Activated T-helper 9 cell treated with anti-CD3 and anti-CD28 coated beads, Interleukin-2, amount 50 U/mL, for 16 hours (primary cell): ENCODE measurements at regions not wholly inside any gene's neighbourhood (a gene's known extent, or its start where the extent isn't known, plus 50 kb on each side); places are given as distances from the start of the nearest gene placed in this dataset.

Experiments
- DNase-seq: peaks from one replicate; pipeline ENCODE4 v3.0.0-alpha.2; 2020; ENCODE audit warnings: low read depth

GRCh38 chr4:178789279-178789678 lies 1347.0 kb upstream of the AGA start:
- DNase-seq: no peak

- DNase-seq: no peak
Observed at GRCh38 chr4:178799204-178799603, 1357.0 kb upstream of the AGA start.

DNA sequence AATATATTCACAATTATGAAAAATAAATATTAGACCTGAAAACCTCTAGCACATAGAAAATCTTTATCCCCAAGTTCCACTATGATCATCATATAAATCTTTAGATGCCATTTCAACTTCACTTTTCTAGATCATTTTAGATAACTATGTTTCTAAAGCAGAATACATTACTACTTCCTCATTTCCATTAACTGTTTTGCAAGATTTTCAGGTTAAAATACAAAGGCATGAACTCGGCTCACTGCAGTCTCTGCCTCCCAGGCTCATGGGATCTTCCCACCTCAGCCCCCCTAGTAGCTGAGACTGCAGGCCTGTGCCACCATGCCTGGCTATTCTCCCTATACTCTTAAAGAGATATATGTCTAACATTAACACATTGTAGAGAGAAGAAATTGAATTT lies 1365.9 kb upstream of the AGA start:
- no peak for DNase-seq

- no peak for DNase-seq
Observed at GRCh38 chr4:178809921-178810320, 1367.7 kb upstream of the AGA start.

DNA sequence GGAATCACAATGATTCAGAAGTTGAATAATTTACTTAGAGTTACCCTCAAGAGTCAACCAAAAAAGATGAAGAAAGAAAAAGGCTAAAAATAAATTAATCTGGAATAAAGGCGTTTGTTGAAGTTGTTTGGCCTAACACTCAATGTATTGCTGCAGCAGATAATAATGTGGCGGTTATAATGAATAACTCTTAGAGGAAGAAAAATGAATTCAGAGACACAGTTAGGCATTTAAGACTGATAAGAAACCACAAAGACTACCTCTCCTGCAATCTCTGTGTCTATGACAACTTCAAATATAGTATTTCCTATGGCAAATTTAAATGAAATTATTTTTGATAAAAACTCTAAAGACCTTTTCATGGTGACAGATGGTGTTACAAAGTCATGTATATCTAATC lies 1369.1 kb upstream of the AGA start:
- no peak for DNase-seq

- DNase-seq: no peak
Observed at GRCh38 chr4:178812866-178813265, 1370.6 kb upstream of the AGA start.

- DNase-seq: no peak
Observed at GRCh38 chr4:178814908-178815307, 1372.7 kb upstream of the AGA start.

- no peak for DNase-seq
Observed at GRCh38 chr4:178823673-178824295, 1381.5 kb upstream of the AGA start.

- no peak for DNase-seq
Observed at GRCh38 chr4:178836865-178837264, 1394.6 kb upstream of the AGA start.

DNA sequence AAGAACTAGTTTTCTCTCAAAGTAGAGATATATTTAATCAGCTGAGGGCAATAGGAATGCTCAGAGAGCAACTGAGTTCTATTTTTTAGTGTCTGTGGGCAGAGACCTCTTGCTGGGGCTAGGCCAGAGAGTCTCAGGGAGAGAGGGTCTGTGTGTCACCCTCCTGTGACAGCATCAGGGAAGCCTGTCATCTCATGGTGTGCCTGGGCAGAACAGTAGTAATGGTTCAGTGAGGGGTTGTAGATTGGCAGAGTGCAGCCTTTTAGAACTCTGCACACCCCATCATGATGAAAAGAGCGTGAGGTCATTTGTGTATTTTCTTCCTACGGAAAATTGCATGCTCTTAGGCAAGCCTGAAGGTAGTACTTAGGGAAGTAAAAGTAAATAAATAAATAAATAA lies 1396.5 kb upstream of the AGA start:
- DNase-seq: no peak

DNA sequence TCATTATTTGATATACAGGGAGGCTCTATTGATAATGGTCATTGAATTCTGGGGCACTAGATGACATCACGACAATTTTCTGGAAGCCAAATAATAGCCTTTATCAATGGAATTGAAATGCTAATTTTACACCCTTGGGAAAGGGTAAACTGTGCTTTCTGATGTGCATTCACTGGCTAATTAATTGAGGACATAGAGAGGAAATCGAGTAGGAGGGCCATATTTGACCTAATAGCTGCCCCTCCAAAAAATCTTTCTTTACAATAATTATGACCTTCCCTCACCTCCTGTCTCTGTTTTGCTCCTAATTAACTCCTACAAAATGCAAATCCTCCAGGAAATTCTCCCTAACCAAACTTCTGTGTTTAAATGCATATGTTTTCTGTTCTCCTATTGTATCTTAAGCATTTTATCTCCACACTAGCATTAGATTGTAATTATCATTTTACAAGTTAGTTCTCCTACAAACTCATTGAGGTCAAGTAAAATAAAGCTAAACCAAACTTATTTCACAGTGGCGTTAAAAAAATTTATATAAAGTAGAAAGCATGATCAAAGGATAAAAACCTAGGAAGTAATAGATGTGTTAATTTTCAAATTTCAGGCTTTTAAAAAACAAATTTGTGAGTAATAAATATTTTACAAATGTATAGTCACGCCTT lies 1414.0 kb upstream of the AGA start:
- no peak for DNase-seq

DNA sequence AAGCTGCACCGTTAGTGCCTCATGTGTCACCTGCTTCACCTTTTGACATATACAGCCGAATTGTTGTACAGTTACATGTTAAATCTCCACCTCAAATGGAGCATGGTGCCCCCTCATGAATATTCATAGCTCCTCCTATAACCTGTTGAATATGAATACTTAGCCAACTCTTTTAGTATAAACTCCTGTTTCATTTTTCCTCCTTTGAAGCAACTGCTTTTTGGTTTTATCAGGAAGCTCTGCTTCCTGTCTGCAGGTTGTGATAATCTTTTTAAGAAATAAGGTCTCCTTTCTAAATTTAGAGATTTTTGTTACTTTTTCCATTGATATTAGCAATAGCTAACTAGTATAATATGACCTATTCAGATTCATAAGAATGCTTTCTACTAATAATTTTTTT lies 1429.2 kb upstream of the AGA start:
- DNase-seq: no peak

GRCh38 chr4:178881937-178882336 lies 1439.7 kb upstream of the AGA start:
- DNase-seq: no peak

GRCh38 chr4:178894126-178894525 lies 1451.9 kb upstream of the AGA start:
- DNase-seq: no peak

DNA sequence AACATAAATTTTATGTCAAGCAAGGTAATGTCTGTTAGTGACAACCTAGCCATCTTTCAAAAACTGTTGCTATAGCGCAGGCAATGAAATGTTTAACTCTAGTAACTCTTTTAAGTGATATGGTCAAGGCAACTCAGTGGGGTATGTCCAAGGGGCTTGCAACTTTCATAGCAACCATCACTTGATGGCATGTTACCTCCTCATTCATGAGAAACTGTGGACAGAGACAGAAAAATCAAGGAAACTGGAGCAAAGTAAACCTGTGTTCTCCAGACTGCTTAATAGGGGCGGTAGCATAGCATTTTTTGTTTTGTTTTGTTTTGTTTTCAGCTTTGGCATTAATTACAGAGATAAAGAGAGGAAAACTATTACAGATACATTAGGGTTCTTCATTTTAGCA lies 1456.8 kb upstream of the AGA start:
- DNase-seq: no peak

GRCh38 chr4:178917756-178918155 lies 1475.5 kb upstream of the AGA start:
- no peak for DNase-seq

- no peak for DNase-seq
Observed at GRCh38 chr4:178937130-178937529, 1494.9 kb upstream of the AGA start.

DNA sequence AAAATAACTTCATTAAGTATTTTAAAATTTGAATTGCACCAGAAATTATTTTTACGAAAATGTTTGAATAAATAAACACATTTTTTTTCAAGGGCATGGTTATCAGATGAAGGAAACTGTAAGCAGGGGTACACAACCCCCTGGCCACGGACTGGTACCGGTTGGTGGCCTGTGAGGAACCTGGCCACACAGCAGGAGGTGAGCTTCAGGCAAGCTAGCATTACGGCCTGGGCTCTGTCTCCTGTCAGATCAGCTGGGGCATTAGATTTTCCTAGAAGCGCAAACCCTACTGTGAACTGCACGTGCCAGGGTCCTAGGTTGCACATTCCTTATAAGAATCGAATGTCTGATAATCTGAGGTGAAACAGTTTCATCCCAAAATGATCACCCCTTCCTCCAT lies 1499.7 kb upstream of the AGA start:
- DNase-seq: no peak

- DNase-seq: no peak
Observed at GRCh38 chr4:178953447-178954120, 1511.3 kb upstream of the AGA start.

DNA sequence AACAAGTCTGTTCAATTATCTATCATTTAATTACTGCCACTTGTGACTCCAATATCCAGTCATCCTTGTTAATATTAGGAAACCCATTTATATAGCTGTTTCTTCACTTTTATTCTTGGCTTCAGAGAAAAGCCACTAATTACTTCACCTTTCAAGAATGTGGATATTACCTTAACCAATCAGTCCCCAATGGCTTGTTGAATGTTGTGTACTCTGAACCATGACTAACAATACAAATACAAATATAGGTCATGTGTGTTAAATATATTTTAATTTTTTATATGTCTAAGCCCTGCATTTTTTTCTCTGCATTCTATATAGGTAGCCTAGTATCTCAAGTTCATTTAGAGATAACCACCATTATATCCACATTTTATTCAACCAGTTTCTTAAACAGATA lies 1513.4 kb upstream of the AGA start:
- DNase-seq: no peak

GRCh38 chr4:178958725-178959440 lies 1516.6 kb upstream of the AGA start:
- no peak for DNase-seq

DNA sequence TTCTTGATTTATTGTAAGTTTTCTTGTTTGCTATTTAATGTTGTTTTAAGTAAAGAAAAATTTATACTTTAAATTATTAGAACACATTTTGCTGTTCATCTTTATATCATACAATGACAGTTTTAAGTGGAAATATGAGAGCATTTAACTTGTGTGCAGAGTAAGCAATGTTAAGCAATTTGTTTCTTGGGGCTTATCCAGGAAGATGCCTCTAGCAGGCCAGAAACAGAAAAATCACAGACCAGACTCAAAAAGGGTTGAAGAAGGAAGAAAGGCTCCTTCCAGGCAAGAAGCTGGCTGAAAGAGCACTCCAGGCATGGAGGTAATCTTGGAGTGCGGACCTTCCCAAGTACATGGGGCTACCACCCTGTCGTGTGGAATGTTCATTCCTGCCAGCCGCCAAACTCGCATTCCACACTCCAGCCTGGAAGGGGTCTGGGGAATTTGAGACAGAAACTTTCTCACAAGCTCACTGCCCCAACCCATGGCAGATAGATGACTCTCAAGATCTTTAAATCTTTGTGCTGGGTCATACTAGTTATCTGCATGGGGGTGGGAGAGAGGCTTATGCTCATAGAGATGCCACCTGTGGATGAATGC lies 1521.3 kb upstream of the AGA start:
- no peak for DNase-seq

DNA sequence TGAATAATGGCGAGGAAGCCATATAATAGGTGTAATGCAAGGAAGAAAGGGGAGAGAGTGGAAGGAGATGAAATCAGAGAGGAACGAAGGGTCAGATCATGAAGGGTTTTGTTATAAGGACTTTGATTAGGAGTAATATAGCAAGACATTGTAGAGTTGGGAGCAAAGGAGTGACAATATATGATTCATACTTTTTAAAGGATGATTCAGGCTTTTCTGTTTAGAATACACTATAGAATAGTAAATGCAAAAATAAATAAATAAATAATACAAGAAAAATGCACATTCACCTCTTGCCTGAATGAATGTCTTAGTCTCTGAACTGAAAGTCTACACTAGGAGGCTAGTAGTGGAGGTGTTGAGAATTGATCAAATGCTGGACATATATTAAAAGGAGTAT lies 1524.4 kb upstream of the AGA start:
- DNase-seq: no peak
